ENCODE measurements at regions not wholly inside any gene's neighbourhood (a gene's known extent, or its start where the extent isn't known, plus 50 kb on each side); places are given as distances from the start of the nearest gene placed in this dataset.

DNA sequence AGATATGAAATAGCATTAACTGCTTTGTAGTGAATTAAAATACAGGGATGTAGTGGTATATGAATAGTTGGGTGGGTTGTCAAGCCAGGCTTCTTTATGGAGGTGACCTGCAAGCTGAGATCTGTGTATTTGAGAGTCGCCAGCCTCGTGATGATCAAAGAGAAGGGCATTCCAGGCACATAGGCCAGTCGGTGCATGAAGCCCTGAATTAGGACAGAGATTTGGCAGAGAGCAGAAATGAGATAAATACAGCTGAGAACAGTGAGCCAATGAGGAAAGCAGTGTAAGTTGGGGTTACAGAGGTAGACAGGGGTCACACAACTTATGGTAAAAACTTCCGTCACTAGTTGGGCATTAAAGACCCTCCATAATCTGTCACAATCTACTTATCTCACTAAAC lies 641.9 kb downstream of the OTOL1 start:
- no peak overlapping the region for H3K4me3 Mint-ChIP-seq (ENCODE audit: unreplicated experiment)
- H3K36me3 ChIP-seq (ENCODE audit: insufficient read depth, low read length) = no peaks in the 10 kb centered on the region
- H3K9me3 Mint-ChIP-seq (ENCODE audit: unreplicated experiment) = no peaks in the 10 kb centered on the region
- H3K27me3 ChIP-seq (ENCODE audit: insufficient read depth, low read length) = no peaks in the 10 kb centered on the region
- no peaks in the 10 kb centered on the region for H3K27me3 Mint-ChIP-seq (ENCODE audit: low read depth, unreplicated experiment)
- TF ChIP-seq EZH2 (IDR thresholded peaks at IDR 0.05; ENCODE audit: insufficient read depth, low read length) = no peak
- TF ChIP-seq, protein P1, sequence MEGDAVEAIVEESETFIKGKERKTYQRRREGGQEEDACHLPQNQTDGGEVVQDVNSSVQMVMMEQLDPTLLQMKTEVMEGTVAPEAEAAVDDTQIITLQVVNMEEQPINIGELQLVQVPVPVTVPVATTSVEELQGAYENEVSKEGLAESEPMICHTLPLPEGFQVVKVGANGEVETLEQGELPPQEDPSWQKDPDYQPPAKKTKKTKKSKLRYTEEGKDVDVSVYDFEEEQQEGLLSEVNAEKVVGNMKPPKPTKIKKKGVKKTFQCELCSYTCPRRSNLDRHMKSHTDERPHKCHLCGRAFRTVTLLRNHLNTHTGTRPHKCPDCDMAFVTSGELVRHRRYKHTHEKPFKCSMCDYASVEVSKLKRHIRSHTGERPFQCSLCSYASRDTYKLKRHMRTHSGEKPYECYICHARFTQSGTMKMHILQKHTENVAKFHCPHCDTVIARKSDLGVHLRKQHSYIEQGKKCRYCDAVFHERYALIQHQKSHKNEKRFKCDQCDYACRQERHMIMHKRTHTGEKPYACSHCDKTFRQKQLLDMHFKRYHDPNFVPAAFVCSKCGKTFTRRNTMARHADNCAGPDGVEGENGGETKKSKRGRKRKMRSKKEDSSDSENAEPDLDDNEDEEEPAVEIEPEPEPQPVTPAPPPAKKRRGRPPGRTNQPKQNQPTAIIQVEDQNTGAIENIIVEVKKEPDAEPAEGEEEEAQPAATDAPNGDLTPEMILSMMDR (IDR thresholded peaks at IDR 0.05; ENCODE audit: insufficient read depth, low read depth, low read length) = no peak
- no peaks in the 10 kb centered on the region for H3K9me3 ChIP-seq (ENCODE audit: insufficient read depth, low read depth, low read length)
- H2AFZ ChIP-seq (ENCODE audit: low read depth, low read length) = no peak overlapping the region
- no peaks in the 10 kb centered on the region for H4K20me1 ChIP-seq (ENCODE audit: insufficient read depth, low read length)
- no peak overlapping the region for H3K27ac Mint-ChIP-seq (ENCODE audit: unreplicated experiment)
- H3K4me1 Mint-ChIP-seq (ENCODE audit: low read depth, unreplicated experiment) = peaks cover 20% of the 10 kb centered on the region
- no peak overlapping the region for H3K9ac ChIP-seq (ENCODE audit: low read length)
- H3K36me3 Mint-ChIP-seq (ENCODE audit: low read depth, unreplicated experiment) = no peaks in the 10 kb centered on the region
- no peak overlapping the region for H3K4me2 ChIP-seq (ENCODE audit: low read length)
- no peak overlapping the region for H3K27ac ChIP-seq (ENCODE audit: low read depth, low read length)
- FAIRE-seq = no peak
- H3K79me2 ChIP-seq (ENCODE audit: insufficient read depth, low read length) = no peaks in the 10 kb centered on the region
- H3K4me1 ChIP-seq (ENCODE audit: insufficient read depth, low read length) = peaks cover 18% of the 10 kb centered on the region
- no peak overlapping the region for H3K4me3 ChIP-seq (ENCODE audit: insufficient read depth, low read depth, low read length)
- DNase-seq (ENCODE audit: low read depth) = no peak

DNA sequence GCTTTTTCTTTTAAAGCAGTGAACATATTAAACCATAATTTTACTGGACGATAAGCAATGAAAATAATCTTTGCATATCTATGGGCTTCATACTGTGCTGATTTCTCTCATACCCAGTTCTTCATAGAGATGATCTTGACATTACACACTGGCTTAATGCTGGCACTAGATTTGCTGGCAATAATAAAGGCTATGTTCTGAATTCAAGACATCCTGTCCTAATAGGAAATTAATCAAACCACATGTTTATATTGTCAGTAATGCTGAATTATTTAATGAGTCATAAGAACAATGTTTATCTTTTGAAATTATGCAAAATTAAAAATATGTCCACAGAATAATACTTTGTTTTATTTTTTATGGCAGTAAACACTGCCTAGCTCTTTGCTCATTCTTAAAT lies 643.2 kb downstream of the OTOL1 start:
- FAIRE-seq = no peak
- no peaks in the 10 kb centered on the region for H3K36me3 ChIP-seq (ENCODE audit: insufficient read depth, low read length)
- no peak overlapping the region for H2AFZ ChIP-seq (ENCODE audit: low read depth, low read length)

DNA sequence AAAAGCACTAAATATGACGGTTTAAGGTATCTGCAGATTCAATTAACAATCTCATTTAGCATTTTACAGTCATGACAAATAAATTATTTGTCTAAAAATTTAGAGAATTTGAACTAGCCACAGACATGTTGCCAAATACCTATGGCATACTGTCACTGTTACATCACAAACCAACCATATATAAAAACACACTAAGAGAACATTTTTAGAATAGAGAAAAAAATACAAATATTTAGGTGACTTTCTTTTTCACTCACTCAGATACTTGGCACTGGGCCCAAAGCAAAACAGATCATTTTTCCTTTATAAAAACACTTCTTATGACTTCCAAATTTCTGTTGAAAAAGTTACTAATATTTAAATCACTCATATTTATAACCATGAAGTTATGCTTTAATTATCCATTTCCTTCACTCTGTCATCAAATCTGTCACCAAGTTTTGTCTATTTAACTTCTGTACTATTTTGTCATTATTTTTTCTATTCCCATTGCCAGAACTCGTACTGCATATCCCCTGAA lies 644.7 kb downstream of the OTOL1 start:
- Histone ChIP-seq H3K9me3 (ENCODE audit: insufficient read depth, low read depth, low read length) (no peaks in the 10 kb centered on the region), H3K27me3 (ENCODE audit: insufficient read depth, low read length) (no peaks in the 10 kb centered on the region), H3K79me2 (ENCODE audit: insufficient read depth, low read length) (no peaks in the 10 kb centered on the region), H3K36me3 (ENCODE audit: insufficient read depth, low read length) (no peaks in the 10 kb centered on the region), H3K27ac (ENCODE audit: low read depth, low read length) (peak overlapping the region; percentile 64), H3K4me1 (ENCODE audit: insufficient read depth, low read length) (peaks cover 18% of the 10 kb centered on the region), H4K20me1 (ENCODE audit: insufficient read depth, low read length) (no peaks in the 10 kb centered on the region), H3K4me2 (ENCODE audit: low read length) (peak overlapping the region; percentile 42), H2AFZ (ENCODE audit: low read depth, low read length) (no peak overlapping the region), H3K9ac (ENCODE audit: low read length) (no peak overlapping the region), H3K4me3 (ENCODE audit: insufficient read depth, low read depth, low read length) (no peak overlapping the region)
- Mint-ChIP-seq H3K4me3 (ENCODE audit: unreplicated experiment) (no peak overlapping the region), H3K27ac (ENCODE audit: unreplicated experiment) (peak overlapping the region; percentile 96), H3K36me3 (ENCODE audit: low read depth, unreplicated experiment) (no peaks in the 10 kb centered on the region), H3K4me1 (ENCODE audit: low read depth, unreplicated experiment) (peaks cover 23% of the 10 kb centered on the region), H3K27me3 (ENCODE audit: low read depth, unreplicated experiment) (no peaks in the 10 kb centered on the region), H3K9me3 (ENCODE audit: unreplicated experiment) (no peaks in the 10 kb centered on the region)
- FAIRE-seq = no peak
- no peak for TF ChIP-seq EZH2 (IDR thresholded peaks at IDR 0.05; ENCODE audit: insufficient read depth, low read length)
- TF ChIP-seq, protein P1 (IDR thresholded peaks at IDR 0.05; ENCODE audit: insufficient read depth, low read depth, low read length) = no peak
- DNase-seq (ENCODE audit: low read depth) = peak; percentile 73

More for the DNA sequence above, 643.2 kb downstream of the OTOL1 start:
- Histone ChIP-seq H3K27ac (ENCODE audit: low read depth, low read length) (no peak overlapping the region), H3K9me3 (ENCODE audit: insufficient read depth, low read depth, low read length) (no peaks in the 10 kb centered on the region), H3K27me3 (ENCODE audit: insufficient read depth, low read length) (no peaks in the 10 kb centered on the region), H3K4me3 (ENCODE audit: insufficient read depth, low read depth, low read length) (no peak overlapping the region), H3K79me2 (ENCODE audit: insufficient read depth, low read length) (no peaks in the 10 kb centered on the region), H4K20me1 (ENCODE audit: insufficient read depth, low read length) (no peaks in the 10 kb centered on the region), H3K4me1 (ENCODE audit: insufficient read depth, low read length) (peaks cover 18% of the 10 kb centered on the region), H3K9ac (ENCODE audit: low read length) (no peak overlapping the region), H3K4me2 (ENCODE audit: low read length) (no peak overlapping the region)
- DNase-seq (ENCODE audit: low read depth) = no peak
- no peaks in the 10 kb centered on the region for H3K36me3 Mint-ChIP-seq (ENCODE audit: low read depth, unreplicated experiment)
- H3K27ac Mint-ChIP-seq (ENCODE audit: unreplicated experiment) = no peak overlapping the region
- no peak overlapping the region for H3K4me3 Mint-ChIP-seq (ENCODE audit: unreplicated experiment)
- no peak for TF ChIP-seq EZH2 (IDR thresholded peaks at IDR 0.05; ENCODE audit: insufficient read depth, low read length)
- TF ChIP-seq, protein P1 (IDR thresholded peaks at IDR 0.05; ENCODE audit: insufficient read depth, low read depth, low read length) = no peak
- no peaks in the 10 kb centered on the region for H3K27me3 Mint-ChIP-seq (ENCODE audit: low read depth, unreplicated experiment)
- H3K9me3 Mint-ChIP-seq (ENCODE audit: unreplicated experiment) = no peaks in the 10 kb centered on the region
- peaks cover 23% of the 10 kb centered on the region for H3K4me1 Mint-ChIP-seq (ENCODE audit: low read depth, unreplicated experiment)
